Hypothalamus (tissue), 51 donors: ENCODE measurements at regions not wholly inside any gene's neighbourhood (a gene's known extent, or its start where the extent isn't known, plus 50 kb on each side); places are given as distances from the start of the nearest gene placed in this dataset.
"Not testable (repeated sequence)": the region's sequence is repeated elsewhere in the genome, so short reads cannot be mapped to it uniquely, and the experiment has no call there.

Experiments used
- DNase-seq, 51 donors: peaks; one replicate each; lab custom pipeline; 2025; lab: John Stamatoyannopoulos, UW

DNA sequence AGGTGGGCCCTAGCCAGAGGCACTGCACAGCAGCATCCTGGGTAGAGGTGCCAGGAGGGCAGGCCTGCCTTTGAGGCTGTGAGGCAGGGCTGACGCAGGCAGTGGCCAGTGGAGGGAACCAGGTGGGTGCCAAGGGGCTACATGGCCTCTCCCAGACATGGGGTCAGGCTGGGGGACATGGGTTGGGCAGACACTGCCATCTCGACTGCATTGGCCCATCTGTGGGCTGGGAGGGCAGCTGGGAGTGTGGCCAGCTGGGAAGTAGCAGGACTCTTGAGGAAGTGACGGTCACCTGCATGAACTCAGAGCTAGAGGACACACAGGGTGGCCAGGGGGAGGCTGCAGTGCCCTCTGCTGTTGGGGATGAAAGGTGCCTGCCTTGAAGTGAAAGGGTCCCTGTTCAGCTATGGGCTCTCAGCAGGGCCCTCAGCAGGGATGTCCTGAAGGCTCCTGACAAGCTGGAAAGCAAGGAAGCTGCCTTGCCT is 294.6 kb downstream of the CCDC74A start:
- not testable (repeated sequence) for DNase-seq

GRCh38 chr2:131823058-131823457 is 295.4 kb downstream of the CCDC74A start:
- not testable (repeated sequence) for DNase-seq

- DNase-seq: not testable (repeated sequence)
These were observed 297.3 kb downstream of the CCDC74A start for GRCh38 chr2:131824986-131825385.

DNA sequence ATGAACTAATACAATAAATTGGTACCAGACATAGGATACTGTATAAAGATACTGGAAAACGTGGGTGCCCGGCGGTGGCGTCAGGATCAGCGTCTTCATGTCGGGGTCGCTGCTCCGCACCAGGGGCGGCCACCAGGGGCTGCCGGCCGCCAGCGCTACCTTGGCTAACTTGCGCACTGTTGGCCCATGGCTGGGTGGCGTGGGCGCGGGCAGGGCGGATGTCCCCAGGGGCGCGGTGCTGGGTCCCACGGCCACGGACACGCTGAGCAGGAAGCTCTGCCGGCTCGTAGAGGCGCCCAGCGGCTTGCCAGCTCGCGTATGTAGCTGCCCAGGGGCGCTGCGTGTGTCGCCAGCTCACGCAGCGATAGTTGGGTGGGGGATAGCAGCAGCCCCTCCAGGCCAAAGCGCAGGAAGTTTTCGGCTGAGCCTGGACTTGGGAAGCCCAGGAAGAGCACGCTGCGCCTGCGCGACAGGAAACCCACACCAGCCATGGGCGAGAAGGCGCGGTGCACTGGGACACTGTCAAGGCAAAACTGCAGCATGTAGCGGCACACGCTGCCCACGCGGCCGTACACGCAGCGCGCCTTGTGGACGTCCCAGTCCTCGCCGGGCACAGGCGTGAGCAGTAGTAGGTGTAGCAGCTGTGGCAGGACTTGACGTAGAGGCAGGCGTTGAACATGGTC is 299.9 kb downstream of the CCDC74A start:
- no peak for DNase-seq

DNA sequence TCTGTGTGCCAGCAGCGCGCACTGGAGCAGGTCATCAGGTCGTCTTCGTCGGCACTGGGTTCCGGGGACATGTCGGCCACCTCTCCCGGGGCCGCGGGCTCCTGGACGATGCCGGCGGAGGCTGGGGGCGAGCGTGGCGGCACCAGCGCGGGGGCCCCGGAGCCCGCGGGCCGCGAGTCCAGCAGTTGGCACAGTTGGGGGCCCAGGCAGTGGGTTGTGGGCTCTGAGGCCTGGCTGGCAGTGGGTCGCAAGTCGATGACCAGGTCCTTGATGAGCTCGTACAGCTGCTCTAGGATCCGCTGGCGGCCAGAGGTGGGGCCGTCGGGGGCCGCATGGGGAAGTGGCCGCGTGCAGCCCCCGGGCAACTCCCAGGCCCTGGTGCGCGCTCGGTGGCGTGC is 300.5 kb downstream of the CCDC74A start:
- DNase-seq: no peak

DNA sequence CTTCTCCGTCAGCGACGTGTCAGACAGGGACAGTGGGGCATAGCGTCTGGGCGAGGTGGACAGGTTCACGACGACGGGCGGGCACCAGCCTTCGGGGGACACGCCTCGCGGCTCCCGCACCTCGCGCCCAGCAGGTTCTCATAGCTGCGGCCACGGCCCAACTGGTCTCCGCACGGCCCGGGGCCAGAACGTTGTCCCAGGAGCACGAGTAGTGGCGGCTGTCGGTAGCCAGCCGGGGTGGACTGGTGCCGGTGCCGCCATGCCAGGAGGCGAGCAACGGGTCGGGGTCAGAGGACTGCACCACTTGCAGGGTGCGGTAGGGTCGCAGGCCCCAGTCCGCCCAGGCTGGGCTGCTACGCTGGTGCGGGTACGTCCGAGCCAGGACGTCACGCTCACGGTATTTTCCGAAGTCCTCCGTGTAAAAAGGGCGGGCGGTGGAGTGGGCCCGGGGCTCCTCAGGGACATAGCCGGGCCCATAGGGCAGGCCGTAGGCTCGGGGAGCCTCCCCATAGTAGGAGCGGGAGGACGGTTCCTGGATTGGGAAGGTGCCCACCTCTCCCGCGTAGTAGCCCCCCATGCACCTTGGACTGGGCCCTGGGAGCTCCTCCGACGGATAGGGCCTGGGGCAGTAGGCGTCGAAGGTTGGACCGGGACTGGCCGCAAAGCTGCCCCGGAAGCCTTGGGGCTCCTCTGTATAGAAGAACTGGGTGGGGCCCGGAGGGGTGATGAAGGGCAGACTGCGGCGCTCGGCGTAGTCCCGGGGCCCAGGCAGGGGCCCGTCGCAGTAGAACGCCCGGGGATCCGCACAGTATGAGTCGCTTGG is 301.2 kb downstream of the CCDC74A start:
- DNase-seq: not testable (repeated sequence)

DNA sequence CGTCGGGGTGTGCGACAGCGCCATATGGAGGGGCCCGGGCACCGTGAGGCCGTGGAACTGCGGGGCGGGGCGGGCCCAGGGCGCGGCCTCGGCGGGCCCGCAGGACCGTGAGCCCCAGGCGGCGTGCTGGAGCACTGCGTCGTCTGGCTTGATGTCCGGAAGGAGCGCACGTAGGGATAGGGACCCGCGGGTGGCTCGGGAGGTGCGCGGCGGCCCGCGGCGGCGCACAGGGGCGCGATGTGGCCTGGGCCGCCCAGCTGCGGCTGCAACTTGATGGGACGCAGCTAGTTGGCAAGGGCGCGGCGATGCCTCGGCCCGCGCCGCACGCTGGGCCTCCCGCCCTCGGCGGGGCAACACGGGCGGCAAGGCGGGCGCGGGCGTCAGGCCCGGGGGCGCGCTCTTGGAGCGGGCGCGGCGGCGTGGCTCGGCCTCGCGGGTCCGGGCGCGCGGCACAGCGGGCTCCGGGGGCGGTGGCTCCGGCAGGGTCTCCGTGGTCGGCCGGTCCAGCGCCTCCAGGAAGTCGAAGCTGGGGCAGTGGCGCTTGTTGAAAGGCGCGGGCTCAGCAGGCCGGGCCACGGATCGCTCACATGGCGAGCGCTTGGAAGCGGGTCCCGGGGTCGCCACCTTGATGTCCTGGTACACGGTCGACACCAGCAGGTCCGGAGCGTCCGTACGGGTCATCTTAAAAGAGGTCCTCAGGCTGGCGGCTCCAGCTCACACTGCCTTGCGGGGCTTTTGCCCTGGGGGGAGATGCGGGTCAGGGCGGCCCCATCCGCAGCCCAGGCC is 302.0 kb downstream of the CCDC74A start:
- not testable (repeated sequence) for DNase-seq

DNA sequence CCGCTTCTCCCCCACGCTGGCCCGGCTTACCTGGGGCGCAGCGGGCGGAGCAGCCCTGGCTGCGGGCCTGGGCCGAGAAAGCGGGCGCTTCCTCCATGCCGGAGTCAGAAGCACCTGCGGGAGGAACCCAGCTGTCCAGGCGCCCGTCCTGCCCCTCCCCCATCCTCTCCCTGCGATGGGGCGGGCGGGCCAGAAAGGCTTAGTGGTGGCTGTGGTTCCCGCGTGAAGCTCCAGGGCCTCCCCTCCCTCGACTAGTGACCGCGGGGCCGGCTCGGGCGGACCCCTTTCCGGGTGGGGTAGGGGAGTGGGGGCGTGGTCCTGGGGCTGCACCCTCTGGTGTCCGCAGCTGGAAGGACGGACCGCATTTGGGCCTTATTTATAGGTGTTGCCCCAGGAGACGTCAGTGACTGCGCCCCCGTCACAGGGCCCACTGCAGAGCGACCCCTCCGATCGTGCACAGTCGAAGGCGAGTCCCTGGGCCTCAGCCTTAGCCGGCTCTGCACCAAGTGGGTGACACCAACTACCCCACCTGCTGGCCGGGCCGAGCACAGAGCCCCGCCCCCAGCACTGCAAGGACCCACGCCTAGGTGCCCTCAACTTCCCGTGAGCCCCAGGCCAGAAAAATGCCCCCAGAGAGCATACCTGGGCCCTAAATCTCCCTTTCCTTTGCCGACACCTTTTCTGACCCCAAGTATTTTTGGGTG is 302.7 kb downstream of the CCDC74A start:
- DNase-seq: not testable (repeated sequence)

GRCh38 chr2:131830946-131831310 is 303.2 kb downstream of the CCDC74A start:
- not testable (repeated sequence) for DNase-seq

DNA sequence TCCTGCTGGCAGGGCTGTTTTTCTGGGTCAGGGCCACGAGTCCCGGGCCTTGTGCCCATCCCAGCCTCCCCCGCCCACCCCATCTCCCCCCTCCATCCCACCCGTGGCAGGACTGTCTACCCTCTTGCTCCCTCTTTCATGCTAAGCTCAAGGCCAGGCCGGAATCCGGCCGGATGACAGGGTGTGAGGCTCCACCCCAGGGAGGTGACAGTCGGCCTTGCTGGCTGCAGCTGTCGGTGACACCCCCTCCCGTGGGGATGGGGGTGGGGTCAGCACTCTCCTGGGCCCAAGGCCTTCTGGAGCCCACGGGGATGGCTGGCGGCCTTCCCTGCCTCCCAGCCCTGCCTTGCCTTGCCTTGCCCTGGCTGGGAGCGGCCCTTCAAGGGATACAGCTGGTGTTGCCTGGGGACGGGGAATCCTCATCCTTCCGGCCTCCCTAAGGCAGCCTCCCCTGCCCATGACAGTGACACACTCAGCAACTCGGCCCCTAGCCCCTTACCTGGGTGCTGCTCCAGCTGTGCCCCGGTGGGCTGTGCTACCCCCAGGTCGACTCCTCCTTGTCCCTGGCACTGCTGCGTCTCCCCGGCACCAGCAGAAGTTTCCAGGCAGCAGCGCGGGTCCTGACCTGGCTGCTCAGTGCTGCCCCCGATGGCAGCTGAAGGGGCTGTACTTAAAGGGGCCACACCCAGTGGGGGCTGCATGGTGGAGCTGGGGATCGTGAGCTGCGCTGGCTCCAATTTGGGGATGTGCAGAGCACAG is 303.9 kb downstream of the CCDC74A start:
- DNase-seq: not testable (repeated sequence)

DNA sequence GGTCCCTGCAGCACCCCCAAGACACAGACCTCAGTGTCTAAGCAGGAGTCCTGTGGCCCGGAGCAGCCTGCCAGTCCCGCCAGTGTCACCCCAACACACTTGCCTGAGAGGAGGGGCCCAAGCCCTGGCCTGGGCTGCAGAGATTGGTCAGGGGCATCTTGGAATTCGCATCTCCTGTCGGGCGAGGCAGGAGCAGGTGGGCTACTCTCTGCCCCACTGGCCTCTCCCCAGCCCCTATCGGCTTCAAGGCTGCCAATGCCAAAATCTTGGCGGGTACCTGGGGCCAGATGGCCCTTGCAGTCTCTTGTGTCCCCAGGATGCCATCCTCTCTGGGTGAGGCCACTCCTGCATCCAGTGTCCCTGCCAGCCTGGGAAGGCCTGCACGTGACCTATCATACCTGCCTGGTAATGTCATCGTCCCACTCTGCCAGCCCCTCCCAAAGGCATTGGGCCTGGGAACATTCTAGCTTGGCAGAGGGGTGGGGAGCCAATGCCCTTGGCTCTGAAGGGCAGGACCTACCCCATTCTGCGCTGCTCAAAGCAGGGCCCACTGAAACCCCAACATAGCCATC is 304.6 kb downstream of the CCDC74A start:
- not testable (repeated sequence) for DNase-seq

DNA sequence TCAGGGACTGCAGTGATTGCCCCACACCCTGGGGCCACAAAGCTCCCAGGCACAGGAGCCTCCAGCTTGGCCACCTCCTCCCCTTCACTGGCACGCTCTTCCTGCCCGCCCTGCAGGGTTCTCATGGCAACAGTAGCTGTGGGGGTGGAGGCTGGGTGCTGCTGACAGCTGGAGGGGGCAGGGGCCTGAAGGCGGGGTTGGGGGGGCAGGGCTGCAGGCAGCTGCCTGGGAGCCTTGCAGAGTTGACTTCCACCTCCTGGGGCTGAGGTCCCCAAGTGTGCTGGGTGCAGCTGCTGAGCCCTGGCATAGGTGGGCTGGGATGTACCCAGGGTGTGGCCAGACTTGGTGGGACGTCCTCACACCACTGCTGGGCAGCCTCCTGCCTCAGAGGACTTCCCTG is 305.2 kb downstream of the CCDC74A start:
- DNase-seq: peak in 2 of 51 donors; percentile 13 to 15

- not testable (repeated sequence) for DNase-seq
These were observed 305.9 kb downstream of the CCDC74A start for GRCh38 chr2:131833367-131834202.

GRCh38 chr2:131834203-131835020 is 306.7 kb downstream of the CCDC74A start:
- DNase-seq: not testable (repeated sequence)

- not testable (repeated sequence) for DNase-seq
These were observed 307.3 kb downstream of the CCDC74A start for GRCh38 chr2:131835022-131835421.

GRCh38 chr2:131835621-131836091 is 308.0 kb downstream of the CCDC74A start:
- DNase-seq: no peak

DNA sequence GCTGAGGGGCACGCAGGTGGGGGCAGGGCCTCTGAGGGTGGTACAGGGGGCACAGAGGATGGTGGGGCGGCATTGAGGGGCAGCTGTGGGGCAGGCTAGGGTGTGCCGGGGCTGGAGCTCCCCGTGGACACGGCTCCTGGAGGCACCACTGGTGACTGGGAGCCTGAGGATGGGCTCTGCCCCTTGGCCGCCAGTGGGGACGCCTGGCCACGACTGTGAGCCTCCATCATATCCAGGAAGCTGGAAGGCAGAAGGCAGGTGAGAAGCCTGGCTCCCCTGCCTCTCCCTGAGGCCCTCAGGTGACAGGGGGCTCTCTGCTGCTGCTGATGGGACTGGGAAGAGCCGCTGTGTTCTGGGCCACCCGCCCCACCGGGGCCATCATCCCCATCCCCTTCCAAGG is 308.4 kb downstream of the CCDC74A start:
- DNase-seq: not testable (repeated sequence)
